ENCODE measurements at regions not wholly inside any gene's neighbourhood (a gene's known extent, or its start where the extent isn't known, plus 50 kb on each side); places are given as distances from the start of the nearest gene placed in this dataset.

DNA sequence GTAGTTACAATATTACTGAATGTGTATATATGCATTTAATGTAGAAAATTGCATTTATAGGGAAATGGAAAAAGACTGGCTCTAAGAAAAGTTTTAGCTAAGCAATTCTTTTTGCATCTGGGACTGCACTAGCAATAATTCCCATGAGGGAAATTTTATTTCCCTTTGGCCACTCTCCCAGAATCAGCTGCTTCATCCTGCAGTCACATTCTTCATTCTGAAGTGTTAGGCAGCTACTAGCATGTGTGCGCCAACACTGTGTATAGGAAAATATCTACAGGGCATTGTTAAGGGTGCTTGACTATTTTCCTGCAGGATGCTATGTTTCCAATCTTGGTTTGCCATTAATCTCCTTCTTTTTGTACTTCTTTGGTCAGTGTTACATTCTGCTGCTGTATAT is 312.8 kb upstream of the PCDH20 start:
- DNase-seq = no peak

DNA sequence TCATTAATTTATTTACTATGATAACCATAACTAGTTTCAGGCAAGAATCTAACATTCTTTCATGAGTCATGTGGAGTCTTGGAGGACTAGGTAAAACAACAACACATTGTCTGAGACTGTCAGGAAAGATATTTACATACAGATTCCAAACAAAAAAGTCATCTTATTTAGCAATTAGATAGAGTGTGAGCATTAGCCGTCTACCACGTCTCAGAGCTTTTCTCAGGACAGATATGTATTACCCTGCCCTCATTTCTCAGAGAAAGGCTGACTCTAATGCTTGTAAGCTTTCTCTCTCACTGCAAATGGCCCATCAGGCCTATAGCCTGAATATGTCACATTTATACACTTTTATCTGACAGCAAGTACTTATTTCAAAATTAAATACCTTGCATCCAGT is 312.1 kb upstream of the PCDH20 start:
- DNase-seq = no peak

DNA sequence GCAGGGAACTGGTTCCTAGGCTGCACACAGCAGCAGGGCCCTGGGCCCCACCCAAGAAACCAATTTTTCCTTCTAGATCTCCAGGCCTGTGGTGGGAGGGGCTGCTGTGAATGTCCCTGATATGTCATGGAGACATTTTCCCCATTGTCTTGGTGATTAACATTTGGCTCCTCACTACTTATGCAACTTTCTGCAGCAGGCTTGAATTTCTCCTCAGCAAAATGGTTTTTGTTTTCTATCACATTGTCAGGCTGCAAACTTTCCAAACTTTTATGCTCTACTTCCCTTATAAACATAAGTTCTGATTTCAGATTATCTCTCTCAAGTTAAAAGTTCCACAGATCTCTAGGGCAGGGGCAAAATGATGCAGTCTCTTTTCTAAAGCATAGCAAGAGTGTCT is 310.2 kb upstream of the PCDH20 start:
- DNase-seq = no peak

DNA sequence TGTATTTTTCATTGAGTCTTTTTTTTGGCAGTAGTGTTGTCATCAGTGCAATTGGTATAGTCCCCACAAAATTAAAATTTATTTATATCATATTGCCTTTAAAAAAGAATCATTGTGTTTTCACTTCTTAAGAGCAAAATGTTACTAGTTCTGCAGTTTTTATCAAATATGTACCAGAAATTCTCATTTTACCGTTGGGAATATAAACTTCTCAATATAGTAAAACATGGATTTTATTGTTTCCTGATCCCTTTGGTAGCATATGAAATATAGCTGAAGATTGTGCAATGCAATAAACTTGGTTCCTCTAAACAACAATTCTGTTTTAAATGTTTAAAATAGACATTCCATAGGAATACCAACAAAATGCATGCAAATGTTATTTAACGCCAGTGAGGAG is 306.5 kb upstream of the PCDH20 start:
- DNase-seq = no peak

DNA sequence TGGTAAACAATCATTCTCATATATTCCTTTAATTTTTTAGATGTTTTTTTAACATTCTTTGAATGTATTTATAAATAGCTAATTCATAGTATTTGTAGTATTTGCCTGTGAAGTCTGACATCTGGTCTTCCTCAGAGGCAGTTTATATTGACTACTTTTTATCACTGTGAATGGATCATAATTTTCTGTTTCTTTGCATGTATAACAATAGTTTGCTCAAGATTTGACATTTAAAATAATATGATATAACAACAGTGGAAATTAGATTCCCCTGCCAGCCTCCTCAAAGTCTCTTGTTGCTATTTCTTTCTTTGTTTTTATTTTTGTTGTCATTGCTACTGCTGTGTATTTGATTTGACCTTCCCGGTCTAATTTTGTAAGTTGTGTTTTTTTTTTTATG is 297.0 kb upstream of the PCDH20 start:
- no peak for DNase-seq

DNA sequence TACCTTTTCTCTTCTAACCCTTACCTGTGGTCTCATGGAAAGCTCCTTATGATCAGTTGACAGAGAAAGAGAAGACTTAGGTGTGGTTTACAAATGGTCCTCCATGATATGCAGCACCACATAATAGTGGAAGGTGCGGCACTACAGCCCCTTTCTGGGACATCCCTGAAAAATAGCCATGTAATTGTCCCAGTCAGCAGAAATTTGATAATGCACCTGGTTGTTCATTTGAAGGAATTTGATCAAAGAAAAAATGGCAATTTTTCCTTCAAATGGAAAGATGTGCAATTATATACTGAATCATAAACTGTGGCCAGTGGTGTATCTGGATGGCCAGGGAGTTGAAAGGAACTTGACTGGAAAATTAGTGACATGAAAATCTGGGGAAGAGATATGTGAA is 293.6 kb upstream of the PCDH20 start:
- no peak for DNase-seq

DNA sequence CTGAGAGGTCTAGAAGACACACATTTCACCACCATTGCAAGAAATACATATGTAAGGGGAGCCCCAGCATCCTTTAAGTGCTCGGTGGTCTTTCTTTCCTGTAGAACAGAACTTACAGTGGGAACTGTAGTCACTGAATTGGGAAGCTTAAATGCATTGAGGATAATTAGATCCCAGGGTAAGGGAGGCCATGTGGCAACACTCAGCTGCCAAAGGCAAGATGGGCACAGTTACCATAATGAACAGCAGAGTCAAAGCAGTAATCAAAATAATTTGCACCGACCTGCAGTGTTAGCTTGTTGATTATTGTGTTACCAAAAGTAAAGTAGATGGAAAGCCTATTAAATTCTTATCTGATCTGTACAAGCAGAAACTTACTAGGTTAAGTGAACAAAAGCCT is 291.2 kb upstream of the PCDH20 start:
- DNase-seq = no peak

DNA sequence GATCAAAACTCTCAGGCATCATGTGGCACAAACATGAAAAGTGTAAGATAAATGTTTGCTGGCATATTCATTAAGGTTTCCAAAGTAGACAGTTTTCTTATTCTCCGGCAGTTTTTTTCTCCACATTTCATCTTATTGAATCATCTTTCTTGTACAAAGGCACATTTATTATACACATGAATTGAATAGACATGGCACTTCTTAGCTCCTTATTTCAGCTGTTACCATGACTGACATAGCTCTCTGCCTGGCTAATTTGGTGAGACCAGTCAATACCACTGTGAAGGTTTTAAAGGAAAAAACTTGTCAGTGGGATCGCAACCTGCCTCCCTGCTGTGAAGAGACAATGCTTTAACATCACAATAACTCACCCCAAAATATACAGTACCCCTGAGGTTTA is 285.0 kb upstream of the PCDH20 start:
- no peak for DNase-seq

DNA sequence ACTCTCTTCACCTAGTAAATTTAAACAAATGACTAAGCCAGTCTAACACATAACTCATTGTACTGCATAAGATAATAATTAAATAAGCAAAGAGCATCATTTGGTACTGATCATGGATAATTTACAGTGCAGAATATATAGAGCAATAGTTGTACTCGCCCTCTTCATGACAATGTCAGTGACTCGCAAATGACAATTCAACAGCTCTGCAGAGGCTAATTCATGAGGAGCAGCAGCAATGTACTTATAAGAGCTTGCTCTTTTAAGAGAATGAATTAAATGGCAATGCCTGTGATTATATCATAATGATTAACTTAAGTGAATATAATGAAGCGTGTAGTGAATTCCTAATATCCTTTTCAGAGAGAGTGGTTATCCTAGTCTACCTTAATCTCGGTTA is 284.5 kb upstream of the PCDH20 start:
- DNase-seq = no peak

DNA sequence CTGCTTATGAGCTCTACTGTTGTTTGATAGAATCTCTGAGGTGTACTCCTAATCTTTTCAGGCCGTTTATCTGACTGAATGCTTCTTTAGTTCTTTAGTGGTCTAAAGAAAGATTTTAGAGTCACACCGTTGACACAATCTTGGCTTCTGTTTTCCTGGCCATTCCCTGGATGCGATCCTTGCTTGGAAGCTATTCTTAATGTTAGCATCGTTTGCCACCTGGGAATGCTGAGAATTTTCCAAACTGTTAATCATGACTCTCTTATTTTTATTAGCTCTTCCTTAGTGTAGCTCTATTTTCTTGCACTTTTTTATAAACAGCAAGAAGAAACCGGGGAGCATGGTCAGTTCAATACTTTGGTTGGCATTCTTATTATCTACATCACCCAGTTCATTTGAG is 281.0 kb upstream of the PCDH20 start:
- DNase-seq = no peak

DNA sequence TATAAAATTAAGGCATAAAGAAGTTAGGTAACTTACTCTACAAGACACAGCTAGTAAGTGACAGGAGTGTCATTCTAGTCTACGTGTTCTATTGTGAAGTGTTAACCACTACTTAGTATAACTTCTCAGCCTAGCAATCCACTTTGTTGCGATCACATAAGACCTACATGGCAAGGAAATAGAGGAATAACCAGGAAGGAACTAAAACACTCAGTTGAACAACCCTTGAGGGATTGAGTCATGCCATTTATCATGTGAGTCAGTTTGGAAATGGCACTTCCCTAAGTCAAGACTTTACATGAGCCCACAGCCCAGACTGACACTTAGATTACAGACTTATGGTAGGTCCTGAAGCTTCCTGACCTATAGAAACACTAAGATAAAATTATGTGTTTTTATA is 279.5 kb upstream of the PCDH20 start:
- no peak for DNase-seq

DNA sequence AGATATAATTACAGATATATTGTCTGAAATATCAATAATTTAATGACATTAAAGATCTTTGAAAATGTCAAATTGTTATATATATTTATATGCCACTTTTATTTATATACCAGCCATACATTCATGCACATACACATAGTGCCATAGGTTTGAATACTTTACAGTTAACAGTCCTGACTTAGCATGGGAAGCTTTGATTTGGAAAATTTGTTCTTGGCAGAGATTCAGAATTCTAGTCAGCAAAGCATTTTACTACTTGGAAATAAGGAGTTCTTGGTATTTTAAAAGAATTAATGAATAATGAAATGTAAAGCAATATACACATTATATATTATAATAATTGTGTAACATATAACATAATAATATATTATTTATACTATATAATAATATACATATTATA is 277.0 kb upstream of the PCDH20 start:
- no peak for DNase-seq

DNA sequence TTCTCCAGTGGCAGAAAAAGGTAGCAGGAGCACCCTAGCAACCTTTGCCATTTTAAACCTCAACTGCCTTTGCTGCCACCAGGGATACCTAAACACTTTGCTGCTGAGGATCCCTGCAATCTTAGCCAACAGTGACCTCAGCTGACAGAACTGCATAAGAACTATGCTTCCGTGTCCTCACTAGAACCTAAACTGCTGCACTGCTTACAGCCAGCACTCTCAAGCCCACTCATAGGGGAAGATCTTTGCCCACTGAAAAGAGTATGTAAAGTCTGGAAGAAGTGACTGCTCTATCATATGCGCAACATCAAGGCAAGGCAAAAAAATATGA is 270.0 kb upstream of the PCDH20 start:
- no peak for DNase-seq

DNA sequence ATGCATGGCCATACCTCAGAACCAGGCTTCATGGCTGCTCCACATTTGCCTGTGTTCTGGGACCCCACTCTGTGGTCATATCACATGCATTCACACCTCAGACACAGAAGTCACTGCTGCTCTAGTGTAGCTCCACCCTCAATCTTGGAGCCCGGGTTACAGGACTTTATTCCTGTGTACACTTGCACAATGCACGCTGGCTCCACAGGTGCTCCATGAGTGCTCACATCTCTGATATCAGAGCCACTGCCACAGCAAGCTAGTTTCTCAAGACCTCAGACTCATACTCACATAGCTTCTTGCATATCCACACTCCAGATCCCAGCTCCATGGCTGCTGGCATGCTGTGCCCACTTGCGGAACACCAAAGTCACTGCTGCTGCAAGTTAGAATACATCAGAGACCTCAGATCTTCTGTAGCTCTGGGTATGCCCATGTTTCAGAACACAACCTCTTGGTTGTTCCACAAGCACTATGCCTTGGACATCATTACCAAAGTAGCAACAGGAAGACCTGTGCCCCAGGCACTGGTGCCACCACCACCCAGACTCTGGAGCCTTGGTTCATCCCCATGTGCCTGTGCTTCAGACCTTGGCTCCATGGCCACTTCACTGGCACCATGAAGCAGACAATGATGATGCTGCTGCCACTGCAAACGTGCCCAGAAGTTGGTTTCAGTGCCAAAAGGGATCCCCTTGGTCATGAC is 269.5 kb upstream of the PCDH20 start:
- no peak for DNase-seq

DNA sequence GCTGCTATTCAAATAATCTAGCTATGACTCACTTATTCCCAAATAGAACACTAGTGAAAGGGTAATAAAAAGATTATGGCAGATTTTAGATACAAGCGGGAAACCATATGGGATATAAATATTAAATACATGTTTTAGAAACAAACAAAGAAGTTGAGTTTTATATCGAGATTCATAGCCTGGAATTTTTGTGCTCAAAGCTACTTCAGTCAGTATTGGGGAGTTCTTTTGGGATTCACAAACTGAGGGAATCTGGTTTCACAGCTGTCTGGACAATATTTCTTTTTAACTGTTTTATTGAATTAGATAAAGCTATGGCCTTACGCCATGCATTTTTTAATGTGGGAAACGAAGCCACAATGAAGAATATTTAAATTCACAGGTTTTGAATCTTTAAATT is 257.1 kb upstream of the PCDH20 start:
- no peak for DNase-seq

DNA sequence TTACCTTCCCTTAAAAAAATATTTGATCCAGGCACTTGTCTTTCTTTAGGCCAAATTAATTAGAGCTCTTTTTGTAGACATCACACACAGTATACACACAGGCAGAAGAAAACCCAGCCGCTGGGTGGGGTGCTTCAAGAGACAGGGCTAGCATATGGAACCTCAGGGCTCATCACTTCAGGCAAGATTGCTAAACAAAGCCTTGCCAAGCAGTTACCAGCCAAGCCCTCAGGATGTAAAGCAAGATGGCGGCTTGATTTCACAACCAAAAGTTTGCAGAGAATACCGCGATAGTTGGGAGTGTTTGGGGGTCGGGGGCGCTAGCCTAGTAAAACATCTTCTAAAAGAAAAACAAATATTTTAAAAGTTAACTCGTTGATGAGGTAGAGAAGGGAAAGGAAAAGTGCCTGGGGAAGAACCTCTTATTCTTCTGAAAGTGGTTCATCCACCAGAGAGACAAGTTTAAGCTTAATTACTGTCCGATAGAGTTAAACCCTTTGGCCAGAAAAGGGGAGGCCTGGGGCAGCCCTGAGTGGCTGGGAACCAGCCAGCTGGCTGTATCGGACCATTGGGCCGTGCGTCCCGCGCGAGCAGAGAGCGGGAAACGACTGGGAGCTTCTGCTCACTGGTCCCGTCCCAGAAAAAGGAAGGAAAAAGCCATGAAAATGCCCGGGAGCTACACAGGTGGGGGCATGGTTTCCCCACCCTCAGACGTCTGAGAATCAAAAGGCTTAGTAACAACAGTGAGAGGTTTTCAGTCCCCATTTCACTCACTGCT is 254.9 kb upstream of the PCDH20 start:
- no peak for DNase-seq

DNA sequence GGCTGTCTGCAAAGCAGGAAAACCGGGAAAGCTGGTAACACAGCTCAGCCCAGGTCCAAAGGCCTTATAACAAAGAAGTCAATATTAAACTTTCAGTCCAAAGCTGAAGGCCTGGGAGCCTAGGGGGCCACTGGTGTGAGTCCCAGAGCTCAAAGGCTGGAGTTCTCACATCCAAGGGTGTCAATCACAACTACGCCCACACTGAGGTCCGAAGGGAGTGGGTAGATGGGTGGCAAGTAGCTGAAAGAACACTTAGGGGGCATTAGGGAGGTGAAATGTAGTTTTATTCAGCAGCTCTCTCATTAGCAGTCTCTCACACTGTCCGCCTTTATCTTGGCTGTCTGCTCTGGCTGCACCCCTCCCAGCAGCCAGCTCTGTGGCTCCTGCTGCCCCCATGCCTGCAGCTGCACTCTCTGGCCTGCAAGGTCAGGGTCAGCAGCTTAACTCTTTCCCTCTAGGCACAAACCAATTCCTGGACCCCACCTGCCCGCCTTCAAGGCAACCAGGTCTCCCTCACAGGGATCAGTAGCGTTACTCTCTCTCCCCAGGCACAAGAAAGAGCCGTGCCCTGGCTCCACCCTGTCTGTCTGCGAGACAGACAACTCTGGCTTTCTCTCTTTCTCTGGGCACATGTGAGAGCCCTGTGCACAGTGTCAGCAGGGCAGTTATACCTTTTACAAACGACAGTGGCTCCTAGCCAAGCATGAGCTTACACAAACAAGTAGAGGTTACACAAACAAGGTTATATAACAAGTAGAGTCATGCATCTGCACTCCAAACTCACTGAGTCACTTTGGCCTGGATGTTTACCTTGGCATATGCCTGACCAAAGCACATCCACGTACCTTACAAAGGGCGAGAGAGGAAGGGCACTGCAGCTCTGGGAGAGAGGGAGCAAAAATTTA is 249.4 kb upstream of the PCDH20 start:
- DNase-seq = no peak

DNA sequence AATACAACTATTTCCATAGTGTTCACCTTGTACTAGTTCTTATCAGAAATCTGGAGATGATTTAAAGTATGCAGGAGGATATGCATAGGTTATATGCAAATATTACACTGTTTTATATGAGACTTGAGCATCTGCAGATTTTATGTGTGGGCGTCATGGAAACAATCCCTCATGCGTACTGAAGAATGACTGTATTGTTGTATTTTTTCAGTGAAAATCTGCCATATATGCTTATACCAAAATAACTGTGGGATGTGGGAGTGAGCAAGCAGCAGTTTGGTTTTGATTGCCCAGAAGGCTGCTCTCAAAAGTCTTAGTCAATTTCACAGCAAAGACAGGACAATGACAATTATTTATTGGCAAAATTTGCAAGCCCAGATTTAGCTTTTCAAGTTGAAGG is 238.8 kb upstream of the PCDH20 start:
- no peak for DNase-seq

DNA sequence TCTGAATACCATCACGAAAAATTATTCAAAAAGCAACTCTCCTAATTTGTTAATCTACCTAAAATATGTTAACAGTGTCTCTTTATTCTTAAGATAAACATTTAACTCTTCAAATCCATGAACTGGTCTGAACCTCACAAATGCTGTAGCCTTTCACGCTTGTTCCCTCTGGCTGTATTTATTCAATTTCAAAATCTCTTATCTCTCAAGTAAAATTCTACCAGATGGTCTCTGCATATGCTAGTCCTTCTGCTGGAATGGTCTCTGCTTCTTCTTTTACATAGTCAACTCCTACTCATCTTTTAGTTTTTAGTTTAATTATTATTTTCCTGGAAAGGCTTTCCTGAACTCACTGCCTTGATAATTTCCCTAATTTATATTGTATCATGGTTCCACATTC is 232.9 kb upstream of the PCDH20 start:
- no peak for DNase-seq

DNA sequence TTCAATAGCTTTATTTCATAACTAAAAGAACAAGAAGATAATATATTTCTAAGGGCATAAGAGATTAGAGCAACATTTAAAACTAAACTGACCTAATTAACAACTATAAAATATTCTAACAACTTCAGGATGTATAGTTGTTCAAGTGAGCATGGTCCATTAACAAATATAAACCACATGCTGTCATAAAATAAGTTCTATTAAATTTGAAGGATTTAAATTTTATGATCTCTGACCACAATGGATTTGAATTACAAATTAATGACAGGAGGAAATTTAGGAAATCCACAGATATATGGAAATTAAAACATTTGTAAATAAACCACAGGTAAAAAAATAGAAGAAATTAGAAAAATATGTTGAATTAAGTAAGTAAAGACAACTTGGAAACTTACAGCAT is 196.5 kb upstream of the PCDH20 start:
- no peak for DNase-seq

DNA sequence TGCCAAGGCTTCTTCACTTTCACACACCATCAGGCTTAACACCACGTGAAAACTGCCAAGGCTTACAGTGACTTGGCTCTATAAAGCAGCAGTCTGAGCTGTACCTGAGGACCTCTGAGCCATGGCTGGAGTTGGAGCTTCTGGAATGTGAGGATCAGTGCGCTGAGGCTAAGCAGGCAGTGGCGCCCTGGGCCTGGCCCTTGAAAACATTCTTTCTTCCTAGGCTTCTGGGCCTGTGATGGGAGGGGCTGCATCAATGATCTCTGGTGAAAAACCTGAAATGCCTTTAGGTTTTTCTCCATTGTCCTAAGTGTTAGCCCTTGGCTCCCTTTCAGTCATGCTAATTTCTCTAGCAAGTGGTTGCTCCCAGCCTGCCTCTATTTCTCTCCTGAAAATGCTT is 192.5 kb upstream of the PCDH20 start:
- no peak for DNase-seq

DNA sequence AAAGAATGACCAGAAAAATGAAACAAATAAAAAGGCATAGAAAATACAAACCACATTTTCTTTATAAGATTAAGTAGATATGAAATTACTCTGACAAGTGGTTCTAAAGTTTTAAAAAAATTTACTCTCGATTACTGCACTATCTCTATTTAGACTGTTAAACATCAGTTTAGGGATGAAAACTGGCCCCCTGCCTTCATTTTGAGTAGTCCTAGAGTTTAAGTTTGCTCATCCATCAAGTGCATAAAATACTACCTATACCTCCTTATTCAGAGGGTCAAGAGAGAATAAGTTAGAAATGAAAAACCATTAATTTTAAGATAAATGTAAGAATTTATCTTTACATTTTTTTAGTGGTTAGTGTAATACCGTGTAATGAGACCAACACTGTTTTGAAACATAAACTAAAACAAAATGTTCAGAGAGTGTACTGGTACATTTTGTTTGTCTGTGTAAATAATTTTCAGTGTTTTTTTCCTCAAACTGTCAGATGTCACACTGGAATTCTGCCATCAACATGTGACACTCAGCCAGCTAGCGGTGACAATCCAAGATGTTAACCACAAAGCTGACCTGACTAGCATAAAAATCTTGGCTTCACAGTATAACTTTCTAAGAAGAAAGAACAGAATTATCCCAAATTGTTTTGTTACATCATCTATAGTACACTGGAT is 184.8 kb upstream of the PCDH20 start:
- no peak for DNase-seq

DNA sequence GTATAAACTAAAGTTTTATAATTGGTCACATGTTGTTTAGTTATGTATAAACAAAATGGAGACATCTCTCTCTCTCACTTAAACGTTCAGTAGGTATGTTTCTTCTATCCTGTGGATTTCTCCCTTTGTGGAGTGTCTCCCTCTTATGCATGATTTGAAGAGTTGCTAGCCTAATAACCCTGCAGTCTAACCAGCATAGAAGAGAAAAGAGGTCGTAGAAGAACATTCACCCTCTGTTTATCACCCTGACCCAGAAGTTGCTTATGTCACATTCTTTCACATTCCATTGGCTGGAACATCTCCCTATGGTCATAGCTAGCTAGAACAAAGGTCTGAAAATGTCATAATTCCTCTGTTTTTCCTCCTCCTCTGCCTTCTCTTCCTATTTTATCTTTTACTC is 176.8 kb upstream of the PCDH20 start:
- no peak for DNase-seq
